ENCODE measurements at regions not wholly inside any gene's neighbourhood (a gene's known extent, or its start where the extent isn't known, plus 50 kb on each side); places are given as distances from the start of the nearest gene placed in this dataset.

DNA sequence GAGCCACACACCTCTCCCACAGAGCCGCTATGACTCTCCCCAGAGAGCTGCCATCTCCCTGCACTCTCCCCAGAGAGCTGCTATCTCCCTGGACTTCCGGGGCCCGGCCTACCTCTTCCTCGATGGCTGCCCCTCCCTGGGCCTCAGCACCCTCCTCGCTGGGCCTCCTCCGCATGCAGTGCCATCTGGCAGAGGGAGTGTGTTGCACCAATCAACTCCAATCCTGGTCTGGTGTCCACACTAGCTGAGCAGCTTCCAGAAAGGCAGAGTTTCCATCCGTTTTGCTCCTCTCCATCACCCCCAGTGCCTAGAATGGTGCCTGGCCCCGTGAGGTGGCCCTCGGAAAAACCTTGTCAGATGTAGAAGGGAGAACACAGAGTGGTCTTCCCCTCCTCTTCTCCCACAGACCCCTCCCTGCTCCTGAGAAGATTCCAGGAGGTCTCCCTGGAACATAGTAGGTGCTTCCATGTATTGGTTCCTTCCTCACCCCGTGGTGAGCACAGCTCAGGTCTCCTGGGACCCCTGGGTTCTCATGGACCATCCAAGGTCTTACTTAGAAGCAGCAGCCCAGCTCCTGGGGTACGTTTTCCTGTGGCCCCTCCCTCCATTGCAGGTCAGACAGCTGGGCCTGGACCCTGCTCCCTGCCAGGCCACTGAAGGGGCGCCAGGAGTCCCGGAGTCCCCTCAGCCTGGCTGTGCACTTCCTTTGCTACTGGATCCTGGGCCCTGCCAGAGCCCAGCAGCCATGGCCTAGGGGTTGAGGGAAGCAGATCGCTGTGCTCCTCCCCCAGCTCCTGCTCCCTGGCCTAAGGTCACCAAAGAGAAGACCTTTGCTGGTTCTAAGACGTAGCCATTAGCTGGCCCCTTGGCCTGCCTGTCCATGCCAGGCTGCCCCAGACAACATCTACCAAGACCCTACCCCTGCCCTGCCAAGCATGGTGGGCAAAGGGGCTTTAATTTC is 233.8 kb upstream of the GSE1 start:
- H3F3A ChIP-seq (ENCODE audit: low read depth): no peaks in the 10 kb centered on the region
- H3K36me3 ChIP-seq (ENCODE audit: insufficient read depth, low read length): no peaks in the 10 kb centered on the region
- no peak overlapping the region for H3K4me2 ChIP-seq (ENCODE audit: low read depth, low read length, poor library complexity, severe bottlenecking)
- H4K20me1 ChIP-seq (ENCODE audit: insufficient read depth, low read length, poor library complexity, severe bottlenecking): no peaks in the 10 kb centered on the region
- no peaks in the 10 kb centered on the region for H3K4me1 ChIP-seq (ENCODE audit: insufficient read depth, low read length, poor library complexity, severe bottlenecking)
- no peaks in the 10 kb centered on the region for H3K27me3 ChIP-seq (ENCODE audit: insufficient read depth, low read length, poor library complexity, severe bottlenecking)
- no peaks in the 10 kb centered on the region for H3K9me3 ChIP-seq (ENCODE audit: insufficient read depth, low read depth, low read length)
- no peak overlapping the region for H3K9ac ChIP-seq (ENCODE audit: low read depth, low read length, poor library complexity, severe bottlenecking)
- H2AFZ ChIP-seq (ENCODE audit: low read length): no peak overlapping the region
- TF ChIP-seq, protein P1, sequence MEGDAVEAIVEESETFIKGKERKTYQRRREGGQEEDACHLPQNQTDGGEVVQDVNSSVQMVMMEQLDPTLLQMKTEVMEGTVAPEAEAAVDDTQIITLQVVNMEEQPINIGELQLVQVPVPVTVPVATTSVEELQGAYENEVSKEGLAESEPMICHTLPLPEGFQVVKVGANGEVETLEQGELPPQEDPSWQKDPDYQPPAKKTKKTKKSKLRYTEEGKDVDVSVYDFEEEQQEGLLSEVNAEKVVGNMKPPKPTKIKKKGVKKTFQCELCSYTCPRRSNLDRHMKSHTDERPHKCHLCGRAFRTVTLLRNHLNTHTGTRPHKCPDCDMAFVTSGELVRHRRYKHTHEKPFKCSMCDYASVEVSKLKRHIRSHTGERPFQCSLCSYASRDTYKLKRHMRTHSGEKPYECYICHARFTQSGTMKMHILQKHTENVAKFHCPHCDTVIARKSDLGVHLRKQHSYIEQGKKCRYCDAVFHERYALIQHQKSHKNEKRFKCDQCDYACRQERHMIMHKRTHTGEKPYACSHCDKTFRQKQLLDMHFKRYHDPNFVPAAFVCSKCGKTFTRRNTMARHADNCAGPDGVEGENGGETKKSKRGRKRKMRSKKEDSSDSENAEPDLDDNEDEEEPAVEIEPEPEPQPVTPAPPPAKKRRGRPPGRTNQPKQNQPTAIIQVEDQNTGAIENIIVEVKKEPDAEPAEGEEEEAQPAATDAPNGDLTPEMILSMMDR (conservative IDR thresholded peaks at IDR 0.05; ENCODE audit: low read length): no peak
- no peak for TF ChIP-seq EZH2phosphoT487 (IDR thresholded peaks at IDR 0.05; ENCODE audit: borderline replicate concordance)
- H3K9me2 ChIP-seq (replicated peaks; ENCODE audit: low read depth, low read length): no peaks in the 10 kb centered on the region
- H3K4me3 ChIP-seq (ENCODE audit: low read length, poor library complexity, severe bottlenecking): no peak overlapping the region
- H3K79me2 ChIP-seq (ENCODE audit: insufficient read depth, low read length): no peaks in the 10 kb centered on the region

DNA sequence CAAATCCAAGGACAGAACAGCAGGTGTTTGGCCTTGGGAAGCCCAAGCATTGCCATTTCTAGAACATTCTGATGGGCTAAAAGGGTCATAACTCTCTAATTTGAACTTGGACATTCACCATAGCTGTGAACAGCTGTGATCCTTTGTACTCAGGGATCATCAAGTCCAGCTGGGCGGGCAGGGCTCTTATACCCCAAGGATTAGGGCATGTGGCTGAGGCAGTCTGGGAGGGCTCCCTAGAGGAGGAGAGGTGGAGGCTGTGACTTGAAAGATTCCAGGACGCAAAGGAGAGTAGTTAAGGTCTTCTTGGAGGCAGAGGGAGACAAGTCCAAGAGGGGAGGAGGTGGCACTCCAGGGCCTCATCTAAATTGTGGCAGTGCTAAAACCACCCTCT is 233.1 kb upstream of the GSE1 start:
- Histone ChIP-seq H3K27me3 (ENCODE audit: insufficient read depth, low read length, poor library complexity, severe bottlenecking) (no peaks in the 10 kb centered on the region), H3K4me1 (ENCODE audit: insufficient read depth, low read length, poor library complexity, severe bottlenecking) (peaks cover 7% of the 10 kb centered on the region), H3K4me3 (ENCODE audit: low read length, poor library complexity, severe bottlenecking) (no peak overlapping the region), H3K9me3 (ENCODE audit: insufficient read depth, low read depth, low read length) (no peaks in the 10 kb centered on the region), H3K9ac (ENCODE audit: low read depth, low read length, poor library complexity, severe bottlenecking) (no peak overlapping the region), H3K4me2 (ENCODE audit: low read depth, low read length, poor library complexity, severe bottlenecking) (no peak overlapping the region), H3K36me3 (ENCODE audit: insufficient read depth, low read length) (no peaks in the 10 kb centered on the region), H3F3A (ENCODE audit: low read depth) (no peaks in the 10 kb centered on the region), H3K79me2 (ENCODE audit: insufficient read depth, low read length) (no peaks in the 10 kb centered on the region), H2AFZ (ENCODE audit: low read length) (no peak overlapping the region), H3K9me2 (replicated peaks; ENCODE audit: low read depth, low read length) (no peaks in the 10 kb centered on the region), H4K20me1 (ENCODE audit: insufficient read depth, low read length, poor library complexity, severe bottlenecking) (no peaks in the 10 kb centered on the region)
- no peak for TF ChIP-seq EZH2phosphoT487 (IDR thresholded peaks at IDR 0.05; ENCODE audit: borderline replicate concordance)
- TF ChIP-seq, protein P1 (conservative IDR thresholded peaks at IDR 0.05; ENCODE audit: low read length): no peak

DNA sequence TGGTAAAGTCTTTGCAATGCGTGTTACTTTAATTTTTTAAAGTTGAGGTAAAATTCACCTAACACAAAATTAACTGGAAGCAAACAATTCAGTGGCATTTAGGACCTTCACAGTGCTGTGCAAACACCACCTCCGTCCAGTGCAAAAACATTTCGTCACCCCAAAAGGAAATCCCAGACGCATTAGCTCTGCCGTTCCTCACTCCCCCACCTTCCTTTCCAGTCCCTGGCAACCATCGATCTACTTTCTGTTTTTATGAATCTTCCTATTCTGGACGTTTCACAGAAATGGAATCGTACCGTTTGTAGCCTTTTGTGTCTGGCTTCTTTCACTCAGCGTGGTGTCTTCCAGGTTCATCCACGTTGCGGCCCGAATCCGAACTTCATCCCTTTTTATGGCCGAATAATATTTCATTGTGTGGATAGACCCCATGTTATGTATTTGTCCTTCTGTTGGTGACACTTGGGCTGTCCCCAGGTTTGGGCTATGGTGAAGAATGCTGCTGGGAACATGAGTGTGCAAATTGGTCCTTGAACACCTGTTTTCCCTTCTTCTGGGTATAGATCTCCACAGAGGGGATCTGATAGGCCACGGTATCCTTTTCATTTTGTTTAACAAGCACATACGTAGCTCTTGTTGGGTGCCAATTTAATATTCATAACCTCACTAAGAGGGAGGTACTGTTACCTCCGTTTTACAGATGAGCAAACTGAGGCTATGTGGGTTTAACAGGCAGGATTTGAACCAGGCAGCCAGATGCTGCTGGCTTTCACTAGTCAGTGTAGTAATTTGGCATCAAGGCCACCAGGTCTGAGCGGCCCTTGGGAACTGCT is 232.0 kb upstream of the GSE1 start:
- Histone ChIP-seq H3F3A (ENCODE audit: low read depth) (no peaks in the 10 kb centered on the region), H3K79me2 (ENCODE audit: insufficient read depth, low read length) (no peaks in the 10 kb centered on the region), H3K27me3 (ENCODE audit: insufficient read depth, low read length, poor library complexity, severe bottlenecking) (no peaks in the 10 kb centered on the region), H3K4me3 (ENCODE audit: low read length, poor library complexity, severe bottlenecking) (no peak overlapping the region), H3K9ac (ENCODE audit: low read depth, low read length, poor library complexity, severe bottlenecking) (no peak overlapping the region), H3K9me2 (replicated peaks; ENCODE audit: low read depth, low read length) (no peaks in the 10 kb centered on the region), H2AFZ (ENCODE audit: low read length) (no peak overlapping the region), H3K4me2 (ENCODE audit: low read depth, low read length, poor library complexity, severe bottlenecking) (no peak overlapping the region), H3K36me3 (ENCODE audit: insufficient read depth, low read length) (no peaks in the 10 kb centered on the region), H3K4me1 (ENCODE audit: insufficient read depth, low read length, poor library complexity, severe bottlenecking) (peaks cover 12% of the 10 kb centered on the region), H3K9me3 (ENCODE audit: insufficient read depth, low read depth, low read length) (no peaks in the 10 kb centered on the region), H4K20me1 (ENCODE audit: insufficient read depth, low read length, poor library complexity, severe bottlenecking) (no peaks in the 10 kb centered on the region)
- no peak for TF ChIP-seq EZH2phosphoT487 (IDR thresholded peaks at IDR 0.05; ENCODE audit: borderline replicate concordance)
- TF ChIP-seq, protein P1 (conservative IDR thresholded peaks at IDR 0.05; ENCODE audit: low read length): no peak

All from Loucy (cell line).